H1 (cell line): ENCODE measurements at regions not wholly inside any gene's neighbourhood (a gene's known extent, or its start where the extent isn't known, plus 50 kb on each side); places are given as distances from the start of the nearest gene placed in this dataset.

Source experiments
- CTCF ChIA-PET: fragments of 300-600 bp; sonication (Branson Sonifier 250); formaldehyde crosslinking; loops from one replicate; lab custom pipeline; 2021; ENCODE audit not compliant: partially characterized antibody; lab: Charles Lee
- POLR2A ChIA-PET: fragments of 300-600 bp; sonication (Branson Sonifier 250); formaldehyde crosslinking; loops from one replicate; lab custom pipeline; 2021; ENCODE audit warnings: inconsistent platforms; ENCODE audit not compliant: partially characterized antibody; lab: Charles Lee
- DNase-seq, 2 experiments: peaks; one replicate each; pipeline versions ENCODE4 v3.0.0 to v3.0.0-alpha.2; 2010 to 2022; ENCODE audit warnings: low spot score in 2 of 2, low read depth in 1 of 2, mixed read lengths in 1 of 2
- FAIRE-seq: peaks from 2 replicates; lab custom pipeline; 2011; peaks lifted over from hg19 to GRCh38; lab: Jason Lieb, UNC
- H2AFZ ChIP-seq: 2 replicates; pipeline ENCODE4 v1.8.1; 2012; ENCODE audit warnings: low read length, inconsistent platforms
- H2AK5ac ChIP-seq: 2 replicates; pipeline ENCODE4 v1.6.1; 2013; ENCODE audit warnings: low read depth, low read length
- H2BK120ac ChIP-seq: replicated peaks from 2 replicates; pipeline ENCODE3; 2013; ENCODE audit warnings: low read depth, low read length, inconsistent platforms
- H2BK12ac ChIP-seq: 2 replicates; pipeline ENCODE4 v1.6.1; 2013; ENCODE audit warnings: low read depth, low read length
- H2BK15ac ChIP-seq: 2 replicates; pipeline ENCODE4 v1.6.1; 2013; ENCODE audit warnings: low read length
- H2BK20ac ChIP-seq: 2 replicates; pipeline ENCODE4 v1.6.1; 2013; ENCODE audit warnings: low read length
- H2BK5ac ChIP-seq: 2 replicates; pipeline ENCODE4 v1.6.1; 2013; ENCODE audit warnings: low read depth, low read length
- H3K14ac ChIP-seq: 2 replicates; pipeline ENCODE4 v1.6.1; 2013; ENCODE audit warnings: inconsistent platforms; ENCODE audit not compliant: insufficient read length
- H3K18ac ChIP-seq: 2 replicates; pipeline ENCODE4 v1.6.1; 2013; ENCODE audit warnings: low read length; ENCODE audit errors: extremely low read depth
- H3K23ac ChIP-seq: 2 replicates; pipeline ENCODE4 v1.6.1; 2013; ENCODE audit warnings: inconsistent platforms; ENCODE audit not compliant: insufficient read length
- H3K23me2 ChIP-seq: 2 replicates; pipeline ENCODE4 v1.6.1; 2013; ENCODE audit warnings: low read depth, low read length
- H3K27ac ChIP-seq: 2 replicates; pipeline ENCODE4 v1.6.1; 2011; ENCODE audit warnings: low read depth, low read length, inconsistent platforms
- H3K27me3 ChIP-seq, 4 experiments: replicated peaks in 1 of 4; 1 replicate in 1 of 4; 2 replicates in 3 of 4; pipeline versions ENCODE4 v1.6.1 to v1.8.1; 2011 to 2013; ENCODE audit warnings: low read length in 3 of 4, mild to moderate bottlenecking in 3 of 4, inconsistent platforms in 2 of 4, mixed read lengths in 2 of 4, moderate library complexity in 1 of 4; ENCODE audit not compliant: control insufficient read depth in 3 of 4, insufficient read depth in 3 of 4; ENCODE audit errors: extremely low read depth in 1 of 4
- H3K36me3 ChIP-seq, 4 experiments: 2 replicates each; pipeline versions ENCODE4 v1.6.1 to v1.8.1; 2011 to 2013; ENCODE audit warnings: mild to moderate bottlenecking in 4 of 4, low read length in 3 of 4, moderate library complexity in 2 of 4, control low read depth in 1 of 4, inconsistent platforms in 1 of 4; ENCODE audit not compliant: insufficient read depth in 4 of 4, control insufficient read depth in 2 of 4
- H3K4ac ChIP-seq: replicated peaks from 2 replicates; pipeline ENCODE3; 2013; ENCODE audit warnings: low read length, low read depth, mixed read lengths, inconsistent platforms; ENCODE audit not compliant: insufficient read length
- H3K4me1 ChIP-seq, 4 experiments: replicated peaks in 1 of 4; 1 replicate in 1 of 4; 2 replicates in 3 of 4; pipeline versions ENCODE4 v1.6.1 to v1.8.1; 2011 to 2013; ENCODE audit warnings: low read length in 3 of 4, inconsistent platforms in 2 of 4, mixed read lengths in 1 of 4; ENCODE audit not compliant: insufficient read depth in 4 of 4, control insufficient read depth in 3 of 4
- H3K4me2 ChIP-seq, 2 experiments: 2 replicates each; pipeline versions ENCODE4 v1.6.1 to v1.8.1; 2011 to 2013; ENCODE audit warnings: low read depth in 2 of 2, low read length in 2 of 2, control low read depth in 1 of 2, inconsistent platforms in 1 of 2, mild to moderate bottlenecking in 1 of 2; ENCODE audit not compliant: insufficient read depth in 1 of 2
- H3K4me3 ChIP-seq, 4 experiments: fragments of 200-600, 300-600 bp in 1 of 4; sonication (generic), shearing (Covaris generic), sonication (Bioruptor Twin) in 1 of 4; 2 replicates each; pipeline versions ENCODE4 v1.5.1 to v1.8.1; 2011 to 2016; ENCODE audit warnings: low read length in 4 of 4, low read depth in 3 of 4, control low read depth in 2 of 4, inconsistent platforms in 2 of 4, mild to moderate bottlenecking in 2 of 4, mixed read lengths in 1 of 4, moderate library complexity in 1 of 4; ENCODE audit not compliant: insufficient read depth in 2 of 4; ENCODE audit errors: extremely low read depth in 1 of 4
- H3K56ac ChIP-seq: replicated peaks from 2 replicates; pipeline ENCODE3; 2013; ENCODE audit warnings: low read depth, mild to moderate bottlenecking, mixed read lengths, low read length, inconsistent platforms; ENCODE audit not compliant: insufficient read length
- H3K79me1 ChIP-seq: 2 replicates; pipeline ENCODE4 v1.6.1; 2013; ENCODE audit warnings: low read depth, low read length, control low read depth
- H3K79me2 ChIP-seq, 2 experiments: 2 replicates each; pipeline versions ENCODE4 v1.6.1 to v1.8.1; 2012 to 2013; ENCODE audit warnings: low read length in 2 of 2, mild to moderate bottlenecking in 2 of 2, inconsistent platforms in 1 of 2; ENCODE audit not compliant: insufficient read depth in 2 of 2, control insufficient read depth in 1 of 2
- H3K9ac ChIP-seq, 4 experiments: replicated peaks in 1 of 4; 1 replicate in 1 of 4; 2 replicates in 3 of 4; pipeline versions ENCODE4 v1.6.1 to v1.8.1; 2011 to 2013; ENCODE audit warnings: low read depth in 3 of 4, low read length in 3 of 4, control low read depth in 2 of 4, mild to moderate bottlenecking in 2 of 4, moderate library complexity in 2 of 4, inconsistent platforms in 1 of 4; ENCODE audit errors: extremely low read depth in 1 of 4
- H3K9me3 ChIP-seq, 2 experiments: 2 replicates each; pipeline versions ENCODE4 v1.6.1 to v1.8.1; 2012 to 2013; ENCODE audit warnings: mild to moderate bottlenecking in 2 of 2, moderate library complexity in 2 of 2, control low read depth in 1 of 2, inconsistent platforms in 1 of 2, low read depth in 1 of 2, low read length in 1 of 2, mixed read lengths in 1 of 2; ENCODE audit not compliant: insufficient read depth in 2 of 2
- H4K20me1 ChIP-seq, 2 experiments: replicated peaks in 1 of 2; 2 replicates each; pipeline versions ENCODE3 to v1.8.1; 2011 to 2013; ENCODE audit warnings: inconsistent platforms in 2 of 2, low read length in 2 of 2, mild to moderate bottlenecking in 1 of 2; ENCODE audit not compliant: insufficient read depth in 2 of 2, control insufficient read depth in 1 of 2
- H4K5ac ChIP-seq: 2 replicates; pipeline ENCODE4 v1.6.1; 2013; ENCODE audit warnings: low read length, low read depth, mixed read lengths, inconsistent platforms; ENCODE audit not compliant: insufficient read length
- H4K8ac ChIP-seq: 2 replicates; pipeline ENCODE4 v1.8.0; 2013; ENCODE audit warnings: mild to moderate bottlenecking, moderate library complexity, low read length, inconsistent platforms; ENCODE audit not compliant: insufficient read depth; ENCODE audit errors: extremely low read depth
- H4K91ac ChIP-seq: replicated peaks from 2 replicates; pipeline ENCODE3; 2013; ENCODE audit warnings: low read length, mixed read lengths, inconsistent platforms; ENCODE audit not compliant: insufficient read length
- BRCA1 ChIP-seq: IDR thresholded peaks from 2 replicates; pipeline ENCODE4 v1.6.1; 2012; ENCODE audit warnings: low read depth, low read length, improper control_type of control experiment
- CBX5 ChIP-seq: fragments of 300-800, 300-1000 bp; sonication (generic); IDR thresholded peaks from 2 replicates; pipeline ENCODE4 v1.7.1; 2016; ENCODE audit warnings: antibody characterized with exemption, low read length, low read depth
- EP300 ChIP-seq, 2 experiments: IDR thresholded peaks; 1 replicate in 1 of 2; 2 replicates in 1 of 2; pipeline ENCODE4 v1.6.1; 2011 to 2012; ENCODE audit warnings: low read depth in 2 of 2, low read length in 2 of 2, mild to moderate bottlenecking in 2 of 2, borderline replicate concordance in 1 of 2, inconsistent platforms in 1 of 2, moderate library complexity in 1 of 2
- KDM1A ChIP-seq: fragments of 200-600, 300-600 bp; sonication (generic); IDR thresholded peaks from 2 replicates; pipeline ENCODE4 v1.7.1; 2016; ENCODE audit warnings: mild to moderate bottlenecking, low read length, borderline replicate concordance
- NRF1 ChIP-seq: IDR thresholded peaks from 2 replicates; pipeline ENCODE4 v1.6.1; 2011; ENCODE audit warnings: mild to moderate bottlenecking, low read depth, low read length, improper control_type of control experiment
- POLR2A ChIP-seq, 2 experiments: IDR thresholded peaks; 1 replicate in 1 of 2; 2 replicates in 1 of 2; pipeline ENCODE4 v1.6.1; 2011; ENCODE audit warnings: low read depth in 2 of 2, low read length in 2 of 2, mild to moderate bottlenecking in 2 of 2; ENCODE audit errors: control extremely low read depth in 1 of 2
- SP1 ChIP-seq: IDR thresholded peaks from 2 replicates; pipeline ENCODE4 v1.6.1; 2011; ENCODE audit warnings: low read depth, low read length
- SRF ChIP-seq: IDR thresholded peaks from 2 replicates; pipeline ENCODE4 v1.6.1; 2011; ENCODE audit warnings: mild to moderate bottlenecking, low read depth, low read length, moderate library complexity
- TCF12 ChIP-seq: IDR thresholded peaks from 2 replicates; pipeline ENCODE4 v1.6.1; 2011; ENCODE audit warnings: low read depth, mild to moderate bottlenecking, low read length
- TEAD4 ChIP-seq: IDR thresholded peaks from 2 replicates; pipeline ENCODE4 v1.6.1; 2012; ENCODE audit warnings: low read depth, low read length, inconsistent platforms, mixed read lengths
- ZNF274 ChIP-seq: IDR thresholded peaks from 2 replicates; pipeline ENCODE4 v1.7.0; 2012; ENCODE audit warnings: low read length, borderline replicate concordance; ENCODE audit errors: extremely low read depth
- WGBS, 2 experiments: shearing (Covaris generic) in 1 of 2; methylation state at CpG; one replicate each; pipeline versions ENCODE4 v1.1.6 to v1.1.7; 2013 to 2015; ENCODE audit warnings: low lambda C conversion rate in 2 of 2, mixed read lengths in 2 of 2, inconsistent platforms in 1 of 2, low coverage in 1 of 2, missing lambda C conversion rate in 1 of 2; ENCODE audit not compliant: insufficient replicate concordance in 2 of 2, insufficient coverage in 1 of 2, insufficient read length in 1 of 2; ENCODE audit errors: extremely low coverage in 1 of 2, missing lambda C conversion rate in 1 of 2; 5-methylcytosine and 5-hydroxymethylcytosine counted together

DNA sequence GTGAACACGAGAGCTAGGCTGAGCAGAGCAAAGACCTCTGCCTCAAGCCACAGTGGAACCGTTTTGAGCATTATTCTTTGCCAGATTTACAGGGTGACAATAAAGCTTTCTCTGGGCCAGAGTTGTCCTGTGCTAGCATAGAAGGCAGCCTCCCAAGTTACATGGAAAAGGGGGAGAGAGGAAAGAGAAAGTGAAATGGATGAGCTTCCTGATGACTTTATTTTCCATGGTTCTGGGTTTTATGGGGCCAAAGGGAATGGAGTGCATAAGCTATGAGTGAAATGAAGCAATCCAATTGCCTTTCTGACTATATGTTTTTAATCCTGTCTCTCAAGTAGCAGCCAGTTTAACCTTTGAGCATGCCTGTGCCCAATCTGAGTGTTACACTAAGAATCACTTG, 428.4 kb downstream of the COG6 start:
- Histone ChIP-seq H4K8ac (no peak overlapping the region), H4K91ac (no peak overlapping the region), H3K9me3 (0 out of 4 replicates have a peak, but pooled peaks cover 0 to 5% of the 10 kb centered on the region in 2 experiments), H3K4me1 (peaks cover 0 to 10% (median 4%) of the 10 kb centered on the region in 4 experiments; a peak in 5 of 7 replicates), H3K4me3 (no peak overlapping the region), H3K36me3 (no peaks in the 10 kb centered on the region), H3K23ac (no peak overlapping the region), H2AFZ (no peak overlapping the region), H2BK120ac (no peak overlapping the region), H3K27me3 (no peaks in the 10 kb centered on the region), H2BK20ac (no peak overlapping the region), H3K79me1 (no peaks in the 10 kb centered on the region), H3K18ac (no peak overlapping the region), H4K20me1 (no peaks in the 10 kb centered on the region), H2AK5ac (no peak overlapping the region), H3K23me2 (no peaks in the 10 kb centered on the region), H2BK15ac (no peak overlapping the region), H3K79me2 (no peaks in the 10 kb centered on the region), H3K4ac (no peak overlapping the region), H2BK12ac (no peak overlapping the region), H3K14ac (no peak overlapping the region), H4K5ac (no peak overlapping the region), H3K4me2 (no peak overlapping the region), H2BK5ac (no peak overlapping the region), H3K27ac (no peak overlapping the region), H3K56ac (no peak overlapping the region), H3K9ac (no peak overlapping the region)
- TF ChIP-seq CBX5: no peak
- TF ChIP-seq EP300 (IDR thresholded peaks at IDR 0.05; ENCODE audit: borderline replicate concordance in 1 of 2, low read depth in 2 of 2, low read length in 2 of 2): no peak
- TF ChIP-seq NRF1: no peak
- no peak for TF ChIP-seq TCF12
- no peak for TF ChIP-seq KDM1A
- no peak for TF ChIP-seq BRCA1
- TF ChIP-seq SRF: no peak
- TF ChIP-seq POLR2A (IDR thresholded peaks at IDR 0.05; ENCODE audit: control extremely low read depth in 1 of 2, low read depth in 2 of 2, low read length in 2 of 2): no peak
- no peak for TF ChIP-seq SP1
- no peak for TF ChIP-seq TEAD4
- no peak for TF ChIP-seq ZNF274
- WGBS, 2 experiments: 77% methylated on average over 2 of the region's 2 CpGs; no CpG with 5 or more reads in 1 of the 2 experiments
- no peak for FAIRE-seq
- ChIA-PET POLR2A (no interaction called here), CTCF (interaction anchor here (1.0 to 5.0 kb wide), 6 partner anchors 9 to 697 kb away, joined by 3 to 27 read pairs (median 3); no protein-coding TSS in a partner anchor)
- DNase-seq: no peak
